Right hindlimb (tissue), 1 donor: ENCODE measurements at regions not wholly inside any gene's neighbourhood (a gene's known extent, or its start where the extent isn't known, plus 50 kb on each side); places are given as distances from the start of the nearest gene placed in this dataset.
A peak's percentile ranks its signal among the peaks of the same experiment; 100 is the strongest.

ENCODE experiments used
- DNase-seq: peaks from one replicate; pipeline ENCODE4 v3.0.0-alpha.2; 2018

DNA sequence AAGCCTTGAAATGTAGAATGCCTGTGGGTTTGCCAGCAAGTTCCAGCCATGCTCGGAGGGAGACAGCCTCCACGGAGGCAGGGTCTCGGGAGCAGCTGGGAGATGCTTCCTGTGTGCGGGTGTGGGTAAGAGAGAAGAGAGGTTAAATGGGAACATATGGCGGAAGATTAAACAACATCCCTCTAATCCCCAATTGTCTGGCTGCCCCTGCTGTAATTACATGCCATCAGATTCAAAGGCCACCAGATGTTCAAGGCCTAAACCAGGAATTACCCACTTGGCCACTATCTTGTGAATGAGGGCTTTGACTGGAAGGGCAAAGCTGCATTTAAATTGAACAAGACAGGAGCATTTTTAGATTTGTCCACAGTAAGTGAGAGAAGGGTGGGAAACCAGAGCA, 81.4 kb upstream of the BACE2 start:
- peak; percentile 64 for DNase-seq

DNA sequence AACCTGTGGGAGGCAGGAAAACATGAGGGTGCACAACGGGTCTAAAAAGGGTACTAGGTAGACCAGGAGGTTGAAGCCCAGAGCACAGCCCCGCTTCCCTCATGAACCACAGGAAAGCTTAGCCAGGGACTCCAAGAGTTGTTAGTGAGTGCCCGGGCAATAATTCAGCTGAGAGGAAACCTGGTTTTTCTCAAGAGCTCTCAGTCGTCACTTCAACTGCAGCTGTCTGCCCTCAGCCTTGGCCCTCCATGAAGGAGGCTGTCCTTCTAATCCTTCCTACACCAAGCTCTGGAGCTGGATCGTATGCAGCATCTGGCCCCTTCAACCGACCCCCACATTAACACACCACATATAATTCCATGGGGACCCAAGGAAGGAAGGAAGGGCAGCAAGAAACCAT, 77.0 kb upstream of the BACE2 start:
- DNase-seq: peak; percentile 52

DNA sequence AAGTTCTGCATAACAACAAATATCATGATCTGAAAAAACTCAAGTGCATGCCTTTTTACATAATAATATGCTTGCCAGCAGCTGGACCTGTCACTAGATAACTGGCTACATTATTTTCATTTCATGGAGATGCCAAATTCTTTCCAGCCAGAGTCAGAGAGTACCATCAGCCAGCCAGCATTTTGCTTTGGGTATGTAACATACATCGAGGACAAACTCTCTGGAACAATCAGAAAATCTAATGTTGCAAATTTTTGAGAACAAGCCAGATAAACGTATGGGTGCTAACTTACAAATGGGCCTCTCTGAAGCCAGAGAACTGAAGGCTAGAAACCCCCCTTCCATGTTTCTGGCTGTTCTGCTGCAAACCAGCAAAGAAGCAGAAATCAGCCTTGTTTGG, 76.3 kb upstream of the BACE2 start:
- no peak for DNase-seq

DNA sequence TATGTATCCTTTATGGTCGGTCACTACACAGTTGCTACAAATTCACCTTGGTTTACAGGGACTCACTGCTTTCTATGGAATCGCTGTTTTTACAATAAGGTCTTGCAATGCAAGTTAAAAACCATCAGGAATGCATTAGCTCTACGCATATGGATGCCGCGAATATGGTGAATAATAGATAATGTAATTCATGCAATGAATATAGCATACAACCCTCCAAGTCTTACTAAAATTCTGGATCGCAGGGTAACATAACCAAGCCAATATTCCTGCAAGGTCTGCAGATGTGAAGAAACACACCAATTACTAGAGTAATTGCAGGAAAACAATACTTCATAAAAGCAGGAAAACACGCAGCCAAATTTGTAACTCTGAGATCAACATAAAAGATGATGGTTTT, 75.6 kb upstream of the BACE2 start:
- no peak for DNase-seq

DNA sequence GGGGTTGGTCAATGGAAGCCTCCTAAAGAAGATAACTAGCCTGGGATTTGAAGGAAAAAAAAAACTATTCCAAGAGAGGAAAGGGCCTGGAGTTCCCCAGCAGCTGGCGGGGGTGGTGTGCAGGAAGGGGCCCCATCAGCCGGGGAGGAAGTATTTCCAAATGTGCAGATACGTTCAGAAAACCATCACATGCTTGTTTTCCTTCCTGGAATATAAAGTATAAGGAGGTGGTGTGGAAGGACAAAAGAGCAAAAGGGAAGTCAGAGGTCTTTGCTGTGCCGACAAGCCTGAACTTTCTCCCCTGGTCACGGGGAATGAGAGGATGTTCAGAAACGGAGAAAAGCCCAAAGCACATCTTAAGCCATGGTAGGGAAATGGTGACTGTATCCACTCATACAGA, 72.0 kb upstream of the BACE2 start:
- peak; percentile 35 for DNase-seq

DNA sequence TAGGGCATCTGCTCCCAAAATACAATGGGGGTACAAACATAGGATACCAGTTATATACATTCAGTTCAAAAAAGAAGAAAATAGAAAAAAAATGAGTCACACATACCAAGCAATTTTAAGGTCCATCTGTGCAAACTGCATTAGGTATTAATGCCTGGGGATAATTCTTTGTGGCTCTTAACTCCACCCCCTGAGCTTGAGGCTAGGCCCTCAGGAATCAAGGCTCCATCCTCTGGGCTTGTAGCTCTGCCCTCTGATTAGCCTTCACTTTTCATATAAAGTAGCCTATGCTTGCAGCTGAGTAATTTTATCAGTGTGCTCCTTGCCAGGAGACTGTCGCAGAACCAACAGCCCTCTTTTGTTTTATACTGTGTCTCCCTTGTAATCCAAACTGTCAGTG, 69.9 kb upstream of the BACE2 start:
- DNase-seq: no peak

DNA sequence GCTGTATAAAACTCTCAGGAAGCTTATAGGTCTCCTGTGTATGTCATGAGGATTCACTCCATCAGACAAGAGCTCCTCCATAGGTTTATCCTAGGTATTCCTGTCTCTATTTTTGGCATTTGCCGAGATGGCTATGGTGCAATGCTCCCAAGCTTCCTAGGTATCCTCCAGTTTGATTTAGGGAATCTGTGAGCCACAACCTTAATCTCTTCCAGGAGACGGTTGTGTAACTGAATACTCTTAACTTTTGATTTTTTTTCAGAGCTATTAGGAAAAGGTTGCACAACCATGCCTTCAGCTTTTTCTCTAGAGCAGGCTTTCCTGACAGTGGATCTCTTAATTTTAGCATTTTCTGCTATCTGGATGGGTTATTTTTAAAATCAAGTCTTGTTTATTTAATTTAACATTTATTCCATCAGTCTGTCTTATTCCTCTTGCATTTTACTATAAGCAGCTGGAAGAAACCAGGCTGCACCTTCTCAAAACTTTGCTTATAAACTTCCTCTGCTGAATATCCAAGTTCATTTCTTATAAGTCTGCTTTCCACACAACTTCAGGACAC, 69.4 kb upstream of the BACE2 start:
- DNase-seq: no peak

DNA sequence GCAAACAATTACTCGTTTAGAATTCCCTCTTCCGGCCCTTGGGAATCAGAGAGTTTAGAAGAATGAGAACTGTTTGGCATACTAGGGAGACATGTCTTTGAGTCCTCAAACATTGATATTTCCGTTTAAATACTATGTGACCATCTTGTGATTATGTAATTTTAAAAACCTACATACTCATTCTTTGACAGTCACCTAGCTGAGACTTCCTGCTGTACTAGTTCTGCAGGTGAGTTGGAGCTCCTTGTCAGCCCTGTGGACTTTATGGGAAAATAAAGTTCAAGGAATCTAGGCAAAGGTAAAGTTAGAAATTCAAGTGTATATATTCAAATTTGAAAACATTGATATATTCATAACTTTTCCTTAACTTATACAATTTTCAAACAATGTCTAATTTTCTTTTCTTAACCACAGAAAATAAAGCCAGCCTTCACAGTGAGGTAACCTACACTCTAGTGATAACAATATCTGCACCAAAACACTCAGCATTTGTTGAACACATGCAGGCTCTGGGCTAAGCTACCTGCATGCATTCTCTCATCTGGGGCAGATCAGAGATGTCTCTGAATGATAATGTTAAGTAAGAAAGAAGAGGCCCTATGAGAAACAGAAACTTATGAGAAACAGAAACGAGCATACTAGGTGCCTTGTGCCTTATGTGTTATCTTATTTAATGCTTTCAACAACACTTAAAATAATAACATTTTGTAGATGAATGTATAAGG, 67.0 kb upstream of the BACE2 start:
- DNase-seq: no peak

DNA sequence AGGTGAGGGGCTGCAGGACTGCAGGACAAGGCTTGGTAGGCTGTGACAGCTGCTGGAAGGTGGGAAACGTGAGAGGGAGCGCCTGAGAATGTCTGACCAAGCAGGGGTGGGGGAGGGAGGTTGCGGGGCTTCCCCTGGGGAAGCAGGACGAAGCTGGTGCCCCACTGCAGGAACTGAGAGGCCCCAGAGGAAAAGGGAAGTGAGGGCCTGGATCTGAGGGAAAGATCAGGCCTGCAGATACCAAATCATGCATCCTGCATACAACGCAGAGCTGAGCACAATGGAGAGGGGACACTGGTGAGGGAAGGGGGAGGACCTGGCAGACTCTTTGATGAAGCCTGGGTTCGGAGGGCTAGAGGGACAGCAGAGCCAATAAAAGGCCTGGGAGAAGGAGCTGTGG, 65.7 kb upstream of the BACE2 start:
- DNase-seq: no peak

DNA sequence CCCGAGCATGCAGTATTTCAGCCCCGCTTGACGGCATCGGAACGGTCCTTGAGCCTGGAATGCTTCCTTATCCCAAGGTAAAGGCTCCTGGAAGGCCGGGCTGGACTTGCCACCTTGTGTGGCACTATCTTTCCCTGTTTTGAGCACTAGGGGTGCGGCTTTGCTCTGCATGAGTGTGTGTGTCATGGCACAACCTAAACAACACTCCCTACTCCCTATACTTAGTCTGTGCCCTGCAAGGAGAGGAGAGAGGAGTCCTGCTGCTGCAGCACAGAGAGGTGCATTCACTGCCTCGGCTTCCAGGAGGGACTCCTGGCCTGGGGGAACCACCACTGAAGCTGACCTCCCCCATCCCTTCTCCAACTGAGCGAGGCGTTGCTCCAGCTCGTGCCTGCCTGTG, 60.4 kb upstream of the BACE2 start:
- no peak for DNase-seq

DNA sequence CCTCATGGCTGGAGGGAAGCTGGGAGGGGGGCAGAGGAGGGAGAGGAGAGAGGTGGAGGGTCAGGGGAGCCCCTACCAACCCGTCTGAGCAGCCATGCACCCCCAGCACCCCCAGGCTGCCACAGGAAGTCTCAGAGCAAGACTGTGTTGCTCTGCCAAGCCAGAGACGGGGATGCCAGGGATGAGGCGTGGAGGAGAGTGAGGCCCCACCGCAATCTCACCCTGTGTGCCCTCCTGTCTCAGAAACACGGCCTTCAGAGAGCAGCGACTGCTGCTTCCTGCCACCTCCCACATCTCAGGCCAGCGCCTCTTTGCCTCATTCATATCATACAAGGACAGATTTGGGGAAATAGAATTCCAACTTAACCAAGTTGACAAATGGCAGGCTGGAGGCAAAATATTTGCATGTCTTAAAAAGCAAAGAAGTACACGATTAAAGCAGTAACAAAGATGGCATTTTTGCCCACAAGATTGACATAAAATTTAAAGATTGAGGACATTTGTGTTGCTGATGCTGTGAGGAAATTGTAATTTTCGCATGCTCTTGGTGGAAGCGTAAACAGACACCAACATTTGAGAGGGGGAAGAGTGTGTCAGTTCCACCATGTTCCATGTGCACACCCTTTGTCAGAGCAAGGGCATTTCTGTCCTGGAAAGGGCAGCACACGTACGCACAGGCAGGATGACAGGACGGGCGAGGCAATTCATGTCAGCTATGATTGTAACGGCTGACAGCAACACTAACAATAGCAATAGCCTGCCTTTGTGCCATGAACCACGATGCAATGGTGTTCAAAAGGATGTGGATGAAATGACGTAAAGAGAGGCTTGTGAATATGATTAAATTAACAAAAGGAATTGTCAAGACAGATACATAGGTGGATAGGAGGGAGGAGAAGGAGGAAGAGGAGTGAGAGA, 59.0 kb upstream of the BACE2 start:
- no peak for DNase-seq

DNA sequence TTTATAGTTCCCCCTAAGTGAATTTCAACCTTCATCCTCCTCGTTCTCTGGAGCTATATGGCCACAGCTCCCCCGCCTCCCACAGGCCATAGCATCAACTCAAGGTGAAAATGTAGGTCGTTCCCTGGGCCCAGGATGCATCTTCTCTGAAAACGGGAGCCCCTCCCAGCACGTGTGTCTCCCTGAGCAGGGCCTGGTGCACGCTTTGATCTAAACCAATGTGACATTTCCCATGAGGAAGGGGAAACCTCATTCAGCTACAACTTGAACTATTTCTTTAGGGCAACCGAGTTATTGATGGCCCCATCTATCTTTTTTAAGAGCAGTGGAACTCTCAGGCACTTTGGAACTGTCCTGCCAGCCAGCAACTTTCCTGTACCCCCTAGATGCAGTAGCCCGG, 57.8 kb upstream of the BACE2 start:
- DNase-seq: no peak

DNA sequence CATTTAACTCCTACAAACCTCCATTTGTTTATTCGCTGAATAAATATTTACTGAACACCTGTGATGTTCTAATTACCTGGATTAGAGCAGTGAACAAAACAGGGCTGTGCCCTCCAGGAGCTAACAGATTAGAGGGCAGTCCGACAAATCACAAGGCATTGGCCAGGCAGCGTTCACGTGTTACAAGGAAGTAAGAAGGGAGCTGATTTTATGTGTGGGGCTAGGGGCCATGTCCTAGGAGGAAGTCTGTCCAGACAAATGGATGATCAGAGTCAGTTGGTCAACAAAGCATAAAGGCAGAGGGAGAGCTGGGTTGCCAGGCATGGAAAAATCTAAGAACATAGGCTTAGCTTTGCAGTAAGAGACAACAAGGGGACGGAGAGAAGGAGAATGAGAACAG, 57.3 kb upstream of the BACE2 start:
- DNase-seq: no peak

DNA sequence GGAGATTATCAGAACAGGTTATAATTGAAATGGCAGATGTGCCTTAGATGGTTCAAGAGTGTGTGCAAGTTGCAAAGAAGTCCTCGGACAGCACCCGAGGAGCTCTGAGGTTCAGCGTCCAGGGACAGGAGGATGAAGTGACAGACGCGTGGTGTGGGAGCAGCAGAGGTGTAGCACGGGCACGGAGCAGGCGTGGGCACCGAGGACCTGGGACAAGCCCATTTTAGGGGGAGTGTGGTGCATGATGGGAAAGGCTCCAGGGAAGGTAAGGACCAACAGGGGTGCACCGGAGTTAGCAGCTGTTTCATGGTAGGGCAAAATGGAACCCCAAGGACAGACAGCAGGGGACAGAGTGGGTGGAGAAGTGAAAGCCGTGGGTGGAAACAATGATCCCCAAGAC, 56.3 kb upstream of the BACE2 start:
- DNase-seq: no peak

DNA sequence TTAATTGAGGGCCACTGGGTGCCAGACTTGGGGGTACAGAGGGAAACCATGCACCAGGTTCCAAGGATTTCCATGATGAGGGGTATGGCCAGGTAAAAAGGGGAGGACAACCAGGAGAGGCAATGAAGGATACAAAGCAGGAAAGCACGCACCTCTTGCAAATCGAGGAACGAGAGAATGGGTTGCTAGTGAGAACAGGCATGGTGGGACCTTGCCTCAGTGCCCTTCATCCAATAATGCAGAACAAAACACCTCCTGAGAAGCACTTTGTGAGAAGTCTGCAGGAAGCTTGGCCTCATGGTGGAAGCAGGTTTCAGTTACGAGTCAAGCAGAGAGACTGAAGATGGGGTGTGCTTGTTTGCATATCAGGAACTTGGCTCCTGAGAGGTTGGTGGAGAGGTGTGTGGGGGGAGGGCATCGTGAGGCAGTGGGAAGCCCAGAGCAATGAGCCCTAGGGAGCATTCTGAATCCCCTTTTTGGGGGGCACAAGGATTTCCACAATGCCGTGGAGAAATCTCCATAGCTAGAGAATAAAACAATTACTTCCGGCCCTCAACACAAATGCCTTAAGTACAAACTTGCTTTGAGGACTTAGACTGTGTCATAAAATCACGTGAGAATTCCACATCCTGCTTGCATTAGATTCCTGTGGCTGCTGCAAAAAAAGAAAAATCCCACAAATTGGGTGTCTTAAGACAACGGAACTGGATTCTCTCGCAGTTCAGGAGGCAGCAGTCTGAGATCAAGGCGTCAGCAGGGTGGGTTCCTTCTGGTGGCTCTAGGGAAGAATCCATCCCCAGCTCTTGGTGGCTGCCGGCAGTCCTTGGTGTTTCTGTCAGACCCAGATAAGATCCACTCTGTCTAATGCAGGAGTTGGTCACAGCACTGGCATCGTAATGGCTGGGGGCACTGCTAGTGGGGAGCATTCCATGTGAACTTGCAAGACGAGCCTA, 54.9 kb upstream of the BACE2 start:
- DNase-seq: peak; percentile 59

DNA sequence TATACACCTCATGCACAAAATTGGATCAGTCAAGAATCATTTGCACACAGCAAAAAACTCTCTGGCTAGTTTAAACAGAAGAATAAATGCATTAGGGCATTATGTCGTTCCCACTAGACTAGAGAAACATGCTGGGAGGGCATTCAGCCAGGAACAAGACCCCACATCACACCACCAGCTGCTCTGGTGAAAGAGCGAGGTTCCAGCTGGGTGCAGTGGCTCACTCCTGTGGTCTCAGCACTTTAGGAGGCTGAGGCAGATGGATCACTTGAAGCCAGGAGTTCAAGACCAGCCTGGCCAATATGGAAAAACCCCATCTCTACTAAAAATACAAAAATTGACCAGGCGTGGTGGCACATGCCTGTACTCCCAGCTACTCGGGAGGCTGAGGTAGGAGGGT, 52.1 kb upstream of the BACE2 start:
- no peak for DNase-seq
